ENCODE measurements at regions not wholly inside any gene's neighbourhood (a gene's known extent, or its start where the extent isn't known, plus 50 kb on each side); places are given as distances from the start of the nearest gene placed in this dataset.
"Not testable (repeated sequence)": the region's sequence is repeated elsewhere in the genome, so short reads cannot be mapped to it uniquely, and the experiment has no call there.

- no peak for DNase-seq
Observed at GRCh38 chr12:88868050-88868449, 287.8 kb upstream of the KITLG start.

DNA sequence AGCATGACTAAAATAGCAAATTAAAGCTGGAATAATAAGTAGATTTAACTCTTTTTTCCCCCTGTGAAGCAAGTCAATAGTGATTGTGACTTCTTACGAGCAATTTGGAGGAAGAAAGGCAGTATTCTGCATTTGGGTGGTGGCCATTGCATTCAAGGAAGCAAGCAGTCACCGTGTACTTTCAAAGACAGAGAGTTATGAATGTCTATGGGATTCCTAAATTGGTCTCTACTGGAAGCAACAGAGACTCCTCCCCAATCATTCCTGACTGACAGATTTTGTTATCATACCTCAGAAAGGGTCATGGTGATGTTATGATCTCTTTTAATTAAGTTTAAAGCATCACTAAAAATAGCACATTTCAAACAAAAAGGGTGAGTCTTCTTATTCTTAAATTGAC is 287.2 kb upstream of the KITLG start:
- no peak for DNase-seq

DNA sequence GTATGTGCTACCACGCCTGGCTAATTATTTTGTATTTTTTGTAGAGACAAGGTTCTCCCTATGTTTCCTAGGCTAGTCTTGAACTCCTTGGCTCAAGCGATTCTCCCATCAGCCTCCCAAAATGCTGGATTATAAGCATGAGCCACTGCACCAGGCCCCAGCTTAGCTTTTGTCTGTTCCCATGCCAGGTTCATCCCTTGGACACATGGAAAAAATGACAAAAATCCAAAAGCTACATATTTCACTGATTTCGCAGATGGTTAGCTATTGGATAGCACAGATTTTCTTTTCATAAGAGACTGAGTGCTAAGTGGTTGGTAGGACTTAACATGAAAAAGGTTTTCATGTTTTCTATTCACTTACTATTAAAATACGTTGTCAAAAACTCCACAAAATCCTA is 286.6 kb upstream of the KITLG start:
- DNase-seq, result no peak

GRCh38 chr12:88865537-88865936 is 285.3 kb upstream of the KITLG start:
- DNase-seq, result no peak

DNA sequence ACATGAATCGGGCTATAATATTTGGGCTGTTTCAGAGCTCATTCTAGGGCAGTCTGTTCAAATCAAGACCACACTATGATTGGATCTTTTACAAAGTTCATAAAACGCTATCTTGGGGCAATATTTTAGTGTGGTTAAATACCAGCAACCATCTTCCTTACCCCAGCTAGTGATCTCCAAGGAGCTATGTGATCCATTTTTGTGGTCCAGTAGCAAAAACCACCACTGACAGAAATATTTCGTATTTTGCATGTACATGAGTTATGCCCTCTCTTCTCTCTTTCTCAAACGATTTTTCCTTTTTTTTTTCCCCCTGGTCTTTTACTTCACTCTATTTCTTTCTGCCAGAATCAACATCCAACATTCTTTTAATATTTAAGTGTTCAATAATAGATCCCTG is 280.6 kb upstream of the KITLG start:
- no peak for DNase-seq

DNA sequence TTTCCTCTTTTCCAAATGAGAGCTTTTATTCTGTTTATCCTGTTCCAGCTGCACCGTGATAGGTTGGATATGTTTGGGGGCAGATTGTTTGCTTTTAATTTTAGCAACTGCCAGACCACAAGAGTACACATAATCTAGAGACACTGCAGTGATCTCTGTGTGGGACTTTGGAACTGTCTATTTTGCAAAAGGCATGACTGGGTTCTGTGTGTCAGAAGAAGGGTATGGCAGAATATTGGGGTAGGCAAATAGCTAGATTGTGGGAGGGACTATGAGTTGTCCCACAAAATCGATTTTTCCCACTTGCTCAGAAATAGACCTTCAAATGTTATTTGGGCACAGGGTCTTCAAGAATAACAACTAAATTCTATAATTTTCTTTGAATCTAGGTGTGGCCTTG is 275.9 kb upstream of the KITLG start:
- DNase-seq, result no peak

GRCh38 chr12:88855301-88855700 is 275.0 kb upstream of the KITLG start:
- DNase-seq, result no peak

DNA sequence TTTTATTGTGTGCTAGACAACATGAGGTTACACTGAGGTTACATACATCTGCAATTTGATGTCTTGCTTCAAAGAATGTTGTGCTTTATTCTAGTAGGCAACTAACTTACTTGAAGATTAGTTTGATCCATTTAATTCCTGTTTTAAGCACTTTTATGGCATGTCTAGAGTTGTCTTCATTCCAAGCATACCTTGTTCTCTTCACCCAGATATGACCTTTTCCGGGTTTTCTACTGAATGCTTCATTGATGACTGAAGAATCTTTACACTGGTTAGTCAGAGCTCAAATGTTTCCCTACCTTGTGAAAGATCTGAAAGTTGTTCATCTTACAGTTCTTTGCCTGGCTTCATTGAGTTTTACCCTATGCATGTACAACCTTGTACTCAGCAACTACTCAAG is 274.0 kb upstream of the KITLG start:
- no peak for DNase-seq

- DNase-seq, result not testable (repeated sequence)
Observed at GRCh38 chr12:88847246-88847645, 267.0 kb upstream of the KITLG start.

DNA sequence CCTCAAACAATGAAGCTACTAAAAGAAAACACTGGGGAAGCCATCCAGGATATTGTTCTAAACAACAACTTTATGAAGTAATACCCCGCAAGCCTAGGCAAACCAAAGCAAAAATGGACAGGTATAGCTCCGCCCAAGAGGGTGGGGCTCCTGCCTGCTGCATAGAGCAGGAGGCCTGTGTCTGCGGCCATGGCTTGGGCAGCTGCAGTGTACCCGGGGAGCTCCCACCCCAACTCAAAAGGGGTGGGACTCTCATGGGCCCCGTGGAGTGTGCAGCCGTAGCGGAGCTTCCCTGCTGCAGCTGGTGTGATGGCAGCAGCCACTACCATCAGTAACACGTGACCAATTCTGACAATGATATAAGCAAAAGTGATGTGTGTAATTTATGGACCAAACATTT is 264.2 kb upstream of the KITLG start:
- DNase-seq, result no peak

GRCh38 chr12:88842314-88842713 is 262.0 kb upstream of the KITLG start:
- DNase-seq, result no peak

DNA sequence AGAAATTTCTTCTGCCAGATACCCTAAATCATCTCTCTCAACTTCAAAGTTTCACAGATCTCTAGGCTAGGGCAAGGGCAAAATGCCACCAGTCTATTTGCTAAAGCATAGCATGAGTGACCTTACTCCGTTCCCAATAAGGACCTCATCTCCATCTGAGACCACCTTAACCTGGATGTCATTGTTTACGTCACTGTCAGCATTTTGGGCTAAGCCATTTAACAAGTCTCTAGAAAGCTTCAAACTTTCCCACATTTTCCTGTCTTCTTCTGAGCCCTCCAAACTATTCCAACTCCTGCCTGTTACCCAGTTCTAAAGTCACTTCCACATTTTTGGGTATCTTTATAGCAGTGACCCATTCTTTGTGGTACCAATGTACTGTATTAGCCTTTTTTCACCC is 259.2 kb upstream of the KITLG start:
- no peak for DNase-seq

GRCh38 chr12:88836156-88836555 is 255.9 kb upstream of the KITLG start:
- DNase-seq, result no peak

GRCh38 chr12:88834226-88834625 is 254.0 kb upstream of the KITLG start:
- no peak for DNase-seq

DNA sequence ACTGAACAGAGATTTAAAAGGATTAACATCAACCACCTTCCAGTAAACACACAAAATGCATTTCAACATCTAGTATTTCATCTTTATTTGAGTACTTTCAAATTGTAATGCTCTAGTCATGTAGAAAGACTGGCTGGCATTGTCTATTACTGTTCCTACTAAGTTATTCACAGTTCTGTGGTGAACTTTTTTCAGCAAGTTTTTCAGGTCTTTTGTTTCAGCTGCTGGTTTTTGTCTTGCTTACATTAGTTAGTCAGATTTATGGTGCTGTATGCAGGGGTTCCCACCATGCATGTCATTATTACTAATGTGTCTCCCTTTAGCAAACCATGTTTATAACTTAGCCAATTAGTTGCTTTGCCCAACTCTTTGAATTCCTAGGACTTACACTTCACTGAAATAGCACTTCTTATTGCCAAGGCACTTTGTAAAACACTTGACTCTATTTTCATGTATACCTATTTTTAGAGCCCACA is 253.4 kb upstream of the KITLG start:
- no peak for DNase-seq

GRCh38 chr12:88828537-88828936 is 248.3 kb upstream of the KITLG start:
- not testable (repeated sequence) for DNase-seq

DNA sequence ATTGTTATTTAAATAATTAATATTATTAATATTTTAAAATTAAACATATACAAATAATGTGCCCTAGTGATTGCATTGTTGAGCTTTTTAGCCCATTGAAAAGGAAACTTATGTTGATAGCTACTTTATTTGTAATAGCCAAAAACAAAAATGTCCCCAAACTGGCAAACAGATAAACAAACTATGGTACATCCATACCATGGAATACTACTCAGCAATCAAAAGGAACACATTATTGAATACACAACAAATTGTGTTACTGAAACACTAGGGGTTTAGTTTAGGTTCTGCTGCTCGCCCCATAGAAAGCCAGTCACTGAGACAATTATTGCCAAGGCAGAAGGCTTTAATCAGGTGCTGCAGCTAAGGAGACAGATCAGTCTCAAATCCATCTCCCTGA is 239.7 kb upstream of the KITLG start:
- no peak for DNase-seq

DNA sequence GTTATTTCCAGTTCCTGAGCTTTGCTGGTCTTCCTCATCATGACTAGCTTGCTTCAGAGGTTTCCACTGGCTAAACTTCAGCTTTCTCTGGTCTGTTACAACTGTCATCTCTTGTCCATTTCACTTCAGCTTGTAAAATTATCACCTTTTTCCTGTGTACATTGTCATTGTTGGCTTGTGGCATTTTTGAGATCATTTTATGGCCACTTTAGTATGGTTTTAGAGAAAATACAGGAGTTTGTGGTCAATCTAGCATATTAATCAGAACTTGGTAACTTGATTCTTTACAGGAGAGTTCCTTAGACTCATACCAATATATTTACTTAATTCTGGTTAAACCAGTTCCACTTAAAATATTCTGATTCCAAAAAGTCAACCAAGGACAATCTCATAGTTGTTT is 235.9 kb upstream of the KITLG start:
- DNase-seq, result no peak

DNA sequence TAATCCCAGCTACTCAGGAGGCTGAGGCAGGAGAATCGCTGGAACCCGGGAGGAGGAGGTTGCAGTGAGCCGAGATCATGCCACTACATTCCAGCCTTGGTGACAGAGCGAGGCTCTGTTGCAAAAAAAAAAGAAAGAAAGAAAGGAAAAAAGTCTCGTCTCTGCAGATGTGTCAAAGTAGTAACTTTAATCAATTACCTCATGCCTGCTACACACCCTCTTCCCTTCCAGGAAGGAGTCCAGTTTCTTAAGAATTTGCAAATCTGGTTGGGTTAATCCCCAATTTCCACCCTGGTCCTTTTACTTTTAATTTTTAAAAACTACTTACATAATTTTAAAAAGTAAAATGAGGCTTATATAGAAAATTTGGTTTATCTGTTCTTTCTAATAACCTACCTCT is 234.5 kb upstream of the KITLG start:
- DNase-seq, result no peak

DNA sequence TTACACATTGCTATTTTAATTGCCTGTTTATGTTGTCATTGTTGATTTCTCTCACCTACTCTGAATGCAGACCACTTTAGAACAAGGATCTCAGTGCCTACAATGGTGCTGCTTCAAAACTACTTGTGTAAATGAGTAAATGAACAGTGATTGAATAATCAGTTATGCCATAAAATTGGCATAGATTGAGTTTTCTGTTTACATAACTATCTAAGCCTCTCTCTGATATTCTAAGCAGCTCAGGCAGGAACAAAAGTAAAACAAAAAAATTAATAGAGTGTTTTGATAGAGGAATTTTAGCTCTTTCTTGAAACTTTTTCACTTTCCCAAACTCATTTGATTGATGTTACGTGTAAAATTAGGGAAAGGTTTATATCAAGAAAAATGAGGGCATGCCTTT is 232.3 kb upstream of the KITLG start:
- DNase-seq, result no peak

GRCh38 chr12:88810806-88811205 is 230.5 kb upstream of the KITLG start:
- DNase-seq, result no peak

- DNase-seq, result not testable (repeated sequence)
Observed at GRCh38 chr12:88809841-88810240, 229.6 kb upstream of the KITLG start.

- no peak for DNase-seq
Observed at GRCh38 chr12:88805692-88806091, 225.4 kb upstream of the KITLG start.

GRCh38 chr12:88805286-88805685 is 225.0 kb upstream of the KITLG start:
- DNase-seq, result no peak

- no peak for DNase-seq
Observed at GRCh38 chr12:88802096-88802706, 221.9 kb upstream of the KITLG start.

Measured in activated naive CD4-positive, alpha-beta T cell (primary cell).